HG03060 (cell line): ENCODE measurements at regions not wholly inside any gene's neighbourhood (a gene's known extent, or its start where the extent isn't known, plus 50 kb on each side); places are given as distances from the start of the nearest gene placed in this dataset.

ENCODE experiments used
- ATAC-seq: cut with Tn5 transposase; IDR thresholded peaks from one replicate; pipeline ENCODE4 v1.9.1; 2021; ENCODE audit warnings: low read depth, moderate number of reproducible peaks; ENCODE audit not compliant: unreplicated experiment

GRCh38 chr4:136495076-136495475 is 1037.2 kb downstream of the PCDH18 start:
- ATAC-seq, result no peak

- no peak for ATAC-seq
These were observed 1043.2 kb downstream of the PCDH18 start for GRCh38 chr4:136489101-136489500.

GRCh38 chr4:136484996-136485395 is 1047.3 kb downstream of the PCDH18 start:
- no peak for ATAC-seq

DNA sequence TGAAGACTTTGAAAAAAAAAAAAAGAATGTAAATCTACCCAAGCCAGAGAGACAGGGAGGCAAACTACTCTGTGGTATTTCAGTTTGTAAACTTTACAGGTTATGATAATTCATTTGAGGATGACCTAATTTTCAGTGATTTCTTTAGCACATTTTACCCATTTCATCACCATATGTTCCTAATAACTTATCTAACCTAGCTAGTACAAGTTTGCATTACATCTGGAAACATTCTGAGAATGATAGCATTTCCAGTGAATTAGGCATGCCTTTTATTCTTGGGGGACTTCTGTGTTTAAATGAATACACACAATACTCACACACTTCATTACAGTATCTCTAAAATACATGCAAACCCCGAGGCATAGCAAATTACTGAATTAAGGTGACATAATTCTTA is 1055.5 kb downstream of the PCDH18 start:
- no peak for ATAC-seq

DNA sequence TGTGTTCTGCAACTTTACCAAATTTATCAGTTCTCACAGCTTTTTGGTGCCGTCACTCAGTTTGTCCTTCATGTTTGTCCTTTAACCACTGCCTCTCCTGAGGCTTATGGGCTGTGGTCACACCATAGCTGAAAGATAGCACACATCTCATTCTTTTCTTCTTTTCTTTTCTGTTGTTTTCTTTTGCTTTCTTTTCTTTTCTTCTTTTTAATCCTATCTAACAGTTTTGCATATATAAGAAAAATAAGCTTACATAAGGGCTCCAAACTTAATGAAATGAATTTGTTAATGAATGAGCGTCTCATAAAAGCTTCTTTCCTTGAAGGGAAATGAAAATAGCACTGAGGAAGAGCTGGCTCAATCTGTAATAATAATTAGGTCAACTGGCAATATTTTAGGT is 1061.2 kb downstream of the PCDH18 start:
- ATAC-seq, result no peak

- ATAC-seq, result no peak
These were observed 1066.6 kb downstream of the PCDH18 start for GRCh38 chr4:136465691-136466090.

DNA sequence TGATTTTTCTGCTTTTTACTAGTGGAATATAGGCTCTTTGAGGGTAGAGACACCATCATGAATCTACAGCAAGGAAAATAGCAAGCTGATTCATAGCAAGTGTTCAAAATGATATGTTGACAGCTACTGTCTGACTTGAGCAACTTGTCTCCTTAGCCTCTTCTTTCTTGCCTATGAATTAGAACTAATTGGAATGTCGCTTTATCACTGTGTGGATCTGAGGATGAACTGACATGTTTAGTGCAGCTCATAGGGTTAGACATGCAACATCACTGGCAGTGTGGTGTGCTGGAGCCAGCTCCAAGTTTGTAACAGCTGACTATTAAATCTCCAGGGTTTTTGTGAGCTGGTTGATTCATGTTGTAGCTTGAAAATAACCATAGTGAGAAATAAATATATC is 1068.4 kb downstream of the PCDH18 start:
- no peak for ATAC-seq

- ATAC-seq, result no peak
These were observed 1070.8 kb downstream of the PCDH18 start for GRCh38 chr4:136461533-136461932.

GRCh38 chr4:136458326-136458725 is 1074.0 kb downstream of the PCDH18 start:
- ATAC-seq, result no peak

- ATAC-seq, result no peak
These were observed 1074.7 kb downstream of the PCDH18 start for GRCh38 chr4:136457577-136457976.

DNA sequence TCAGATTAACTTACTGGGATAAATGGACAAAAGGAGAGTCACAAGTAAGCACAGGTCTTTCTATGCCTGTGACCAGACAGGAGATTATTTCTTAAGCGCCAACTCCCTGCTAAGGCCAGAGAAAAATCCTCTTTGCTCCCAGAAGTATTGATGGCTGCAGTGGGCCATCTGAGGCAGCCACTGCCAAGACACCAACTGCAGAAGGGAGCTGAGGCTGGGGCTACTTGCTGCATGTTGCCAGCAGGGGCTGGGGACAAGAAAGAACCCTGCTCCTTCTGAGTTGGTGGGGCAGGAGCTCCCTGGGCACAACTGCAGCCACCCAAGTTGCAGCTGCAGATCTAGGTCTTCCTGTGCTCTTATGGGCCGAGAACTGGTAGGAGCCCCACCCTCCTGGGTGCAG is 1075.3 kb downstream of the PCDH18 start:
- ATAC-seq, result no peak

DNA sequence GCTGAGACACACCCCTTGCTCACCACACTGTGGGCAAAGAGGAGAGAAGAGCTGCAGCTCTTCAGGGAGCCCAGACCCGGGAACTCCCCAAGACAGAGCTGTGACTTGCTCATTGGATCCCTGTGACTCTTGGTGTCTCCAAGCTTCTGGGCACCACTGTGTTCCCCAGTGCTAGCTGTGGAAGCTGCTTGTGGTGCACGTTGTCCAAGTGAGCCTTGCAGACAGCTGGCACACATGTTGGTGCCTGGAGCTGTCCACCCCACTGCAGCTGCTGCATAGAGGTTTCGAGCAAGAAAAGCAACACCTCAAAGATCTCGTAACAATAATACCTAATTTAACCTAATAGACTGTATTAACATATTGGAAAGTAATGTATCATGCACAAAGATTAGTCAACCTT is 1089.3 kb downstream of the PCDH18 start:
- no peak for ATAC-seq

- ATAC-seq, result no peak
These were observed 1089.8 kb downstream of the PCDH18 start for GRCh38 chr4:136442447-136442846.

GRCh38 chr4:136441629-136442282 is 1090.5 kb downstream of the PCDH18 start:
- no peak for ATAC-seq

DNA sequence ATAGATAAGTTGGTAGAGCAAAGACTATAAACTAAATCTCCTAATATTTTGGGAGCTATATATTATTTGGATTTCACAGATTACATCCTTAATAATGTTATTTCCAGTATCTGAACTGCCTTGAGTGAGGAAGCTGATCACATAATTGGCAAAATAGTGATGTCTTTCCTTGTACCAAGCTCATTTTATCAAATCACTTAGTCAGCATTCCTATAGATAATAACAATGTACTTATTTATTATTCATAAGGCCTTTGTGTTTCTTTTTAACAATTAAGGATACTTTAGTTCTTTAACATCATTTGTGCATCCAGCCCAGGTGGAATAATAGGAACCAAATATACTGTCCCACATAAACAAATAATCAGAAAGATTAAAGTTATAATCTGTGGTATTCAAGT is 1093.6 kb downstream of the PCDH18 start:
- ATAC-seq, result no peak

DNA sequence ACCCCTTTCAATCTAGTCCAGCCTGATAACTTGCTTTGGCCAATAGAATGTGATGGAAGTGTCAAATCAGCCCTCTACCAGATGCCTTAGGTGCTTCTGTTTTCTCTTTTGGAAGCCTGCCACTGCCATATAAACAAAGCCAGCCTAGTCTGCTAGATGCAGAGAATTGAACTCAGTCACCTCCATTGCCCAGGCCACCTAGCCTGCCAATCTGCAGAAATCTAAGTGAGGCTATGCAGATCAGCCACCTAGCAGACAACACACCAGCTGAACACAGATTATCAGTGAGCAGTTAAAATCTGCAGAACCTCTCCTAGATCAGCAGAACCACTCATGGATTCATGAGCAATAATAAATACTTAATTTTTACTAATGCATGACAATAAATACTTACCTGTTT is 1108.2 kb downstream of the PCDH18 start:
- no peak for ATAC-seq

- no peak for ATAC-seq
These were observed 1117.3 kb downstream of the PCDH18 start for GRCh38 chr4:136414981-136415380.

DNA sequence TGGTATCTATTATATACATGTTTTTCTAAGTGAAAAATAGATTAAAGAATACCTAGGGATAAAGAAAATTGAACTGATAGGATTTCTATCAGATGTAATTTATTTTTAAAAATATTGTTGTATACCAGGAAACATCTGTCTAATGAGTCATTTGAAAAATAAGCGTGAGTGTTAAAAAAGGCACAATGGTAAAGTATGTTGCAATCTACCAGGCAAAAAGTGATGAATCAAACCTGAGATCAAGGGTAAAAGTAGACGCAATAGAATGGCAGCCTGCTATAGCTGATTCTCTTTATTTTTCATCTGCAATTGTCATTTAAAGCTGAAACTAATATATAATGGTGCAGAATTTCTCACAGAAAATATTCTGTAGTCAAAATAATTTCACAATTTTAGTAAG is 1119.6 kb downstream of the PCDH18 start:
- ATAC-seq, result no peak

DNA sequence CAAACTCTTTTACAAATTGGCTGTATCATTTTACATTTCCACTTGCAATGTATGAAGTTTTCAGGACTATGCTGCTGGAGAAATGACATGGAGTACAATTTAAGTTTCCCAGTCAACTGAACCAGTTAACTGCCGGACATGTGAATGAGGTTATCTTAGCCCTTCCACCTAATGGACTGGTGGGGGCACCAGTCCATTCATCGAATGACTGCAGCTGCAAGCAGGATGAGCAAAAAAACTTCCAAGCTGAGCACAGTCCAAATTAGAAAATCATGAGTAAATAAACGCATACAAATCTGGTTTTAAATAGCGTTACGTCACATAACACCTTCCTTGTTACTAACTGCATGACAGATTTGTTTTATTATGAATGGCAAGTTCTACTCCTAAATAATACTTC is 1131.5 kb downstream of the PCDH18 start:
- no peak for ATAC-seq

DNA sequence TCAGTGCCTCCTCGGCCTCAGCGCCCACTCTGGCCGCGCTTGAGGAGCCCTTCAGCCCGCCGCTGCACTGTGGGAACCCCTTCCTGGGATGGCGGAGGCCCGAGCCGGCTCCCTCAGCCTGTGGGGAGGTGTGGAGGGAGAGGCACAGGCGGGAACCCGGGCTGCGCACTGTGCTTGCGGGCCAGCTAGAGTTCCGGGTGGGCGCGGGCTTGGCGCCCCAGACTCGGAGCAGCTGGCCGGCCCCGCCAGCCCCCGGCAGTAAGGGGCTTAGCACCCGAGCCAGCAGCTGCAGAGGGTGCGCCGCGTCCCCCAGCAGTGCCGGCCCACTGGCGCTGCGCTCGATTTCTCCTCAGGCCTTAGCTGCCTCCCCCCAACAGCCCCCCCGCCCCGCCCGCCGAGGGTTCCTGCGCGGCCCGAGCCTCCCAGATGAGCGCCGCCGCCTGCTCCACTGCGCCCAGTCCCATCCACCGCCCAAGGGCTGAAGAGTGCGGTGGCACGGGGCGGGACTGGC is 1137.0 kb downstream of the PCDH18 start:
- no peak for ATAC-seq

DNA sequence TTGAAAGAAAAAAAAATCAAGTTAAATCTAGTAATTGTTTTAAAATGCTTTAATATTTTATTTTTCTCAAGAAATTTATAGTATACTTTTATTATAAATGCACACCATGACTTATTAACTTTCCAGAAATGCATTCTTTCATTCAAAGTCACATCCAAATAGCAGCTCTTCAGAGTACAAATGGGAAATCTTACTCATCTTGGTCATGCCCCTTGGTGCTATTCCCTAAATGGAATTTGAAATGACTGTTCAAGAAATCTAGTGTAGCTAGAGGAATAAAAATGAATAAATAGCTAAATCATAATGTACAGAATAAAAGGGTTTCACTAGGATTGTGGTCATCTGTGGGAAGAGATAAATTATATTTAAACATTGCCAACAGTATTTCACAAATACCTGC is 1139.7 kb downstream of the PCDH18 start:
- no peak for ATAC-seq

- ATAC-seq, result no peak
These were observed 1141.5 kb downstream of the PCDH18 start for GRCh38 chr4:136390824-136391223.

DNA sequence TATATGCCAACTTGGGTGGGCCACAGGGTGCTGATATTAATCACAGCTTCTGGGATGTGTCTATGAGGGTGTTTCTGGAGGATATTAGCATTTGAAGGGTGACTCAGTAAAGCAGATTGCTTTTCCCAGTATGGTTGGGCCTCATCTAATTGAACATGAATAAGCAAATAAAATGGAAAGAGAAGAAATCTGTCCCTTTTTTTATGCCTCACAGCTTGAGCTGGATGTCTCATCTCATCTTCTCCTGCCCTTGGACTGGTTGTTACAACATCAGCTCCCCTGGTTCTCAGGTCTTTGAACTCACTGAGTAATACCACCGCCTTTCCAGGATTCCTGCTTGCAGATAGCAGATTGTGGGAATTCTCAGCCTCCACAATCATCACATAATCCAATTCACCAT is 1149.2 kb downstream of the PCDH18 start:
- ATAC-seq, result no peak
